CD4-positive, CD25-positive, alpha-beta regulatory T cell (primary cell): ENCODE measurements at regions not wholly inside any gene's neighbourhood (a gene's known extent, or its start where the extent isn't known, plus 50 kb on each side); places are given as distances from the start of the nearest gene placed in this dataset.

Experiments
- ATAC-seq, 2 donors: fragments of 150-1000 bp; cut with Tn5 transposase; one replicate each; pipeline ENCODE4 v1.10.0; 2021; ENCODE audit warnings: low read depth in 2 of 2, moderate number of reproducible peaks in 2 of 2, moderate library complexity in 1 of 2
- DNase-seq, 3 donors: peaks; one replicate each; pipeline versions ENCODE4 v3.0.0 to v3.0.0-alpha.2; 2012 to 2022; ENCODE audit warnings: mixed read lengths in 1 of 3
- H3K27ac ChIP-seq: one replicate; pipeline ENCODE4 v1.7.0; 2013; ENCODE audit warnings: mild to moderate bottlenecking, low read length; ENCODE audit not compliant: insufficient read depth, poor library complexity, severe bottlenecking
- H3K27me3 ChIP-seq: one replicate; pipeline ENCODE4 v1.7.0; 2013; ENCODE audit warnings: low read length; ENCODE audit not compliant: control insufficient read depth, insufficient read depth
- H3K36me3 ChIP-seq: one replicate; pipeline ENCODE4 v1.7.0; 2013; ENCODE audit warnings: mild to moderate bottlenecking, low read length, moderate library complexity; ENCODE audit not compliant: control insufficient read depth, insufficient read depth
- H3K4me1 ChIP-seq: 2 replicates; pipeline ENCODE4 v1.7.0; 2013; ENCODE audit warnings: mild to moderate bottlenecking, low read length; ENCODE audit not compliant: insufficient read depth, control insufficient read depth, poor library complexity, severe bottlenecking
- H3K4me3 ChIP-seq: one replicate; pipeline ENCODE4 v1.7.0; 2013; ENCODE audit warnings: low read depth, mild to moderate bottlenecking, low read length, moderate library complexity
- H3K9me3 ChIP-seq, 2 experiments: 1 replicate in 1 of 2; 2 replicates in 1 of 2; pipeline ENCODE4 v1.7.0; 2013; ENCODE audit warnings: low read length in 2 of 2, mild to moderate bottlenecking in 1 of 2, moderate library complexity in 1 of 2; ENCODE audit not compliant: control insufficient read depth in 2 of 2
- H3K27ac Mint-ChIP-seq, 3 donors: one replicate each; pipeline ENCODE4 v1.8.0; 2020 to 2022; ENCODE audit warnings: mild to moderate bottlenecking in 3 of 3, mixed read lengths in 3 of 3, moderate library complexity in 2 of 3
- H3K27me3 Mint-ChIP-seq: one replicate; pipeline ENCODE4 v1.8.0; 2022; ENCODE audit warnings: mild to moderate bottlenecking, mixed read lengths
- H3K36me3 Mint-ChIP-seq: one replicate; pipeline ENCODE4 v1.8.0; 2020; ENCODE audit warnings: mixed read lengths
- H3K4me1 Mint-ChIP-seq, 4 donors: one replicate each; pipeline ENCODE4 v1.8.0; 2020 to 2022; ENCODE audit warnings: mixed read lengths in 4 of 4, mild to moderate bottlenecking in 1 of 4
- H3K4me3 Mint-ChIP-seq, 4 donors: one replicate each; pipeline ENCODE4 v1.8.0; 2020 to 2022; ENCODE audit warnings: mild to moderate bottlenecking in 4 of 4, mixed read lengths in 4 of 4, moderate library complexity in 3 of 4
- H3K9me3 Mint-ChIP-seq, 7 donors: one replicate each; pipeline ENCODE4 v1.8.0; 2020 to 2022; ENCODE audit warnings: mixed read lengths in 7 of 7, mild to moderate bottlenecking in 3 of 7, moderate library complexity in 2 of 7

- H3K36me3 Mint-ChIP-seq = no peaks in the 10 kb centered on the region
- H3K4me1 Mint-ChIP-seq = no peaks in the 10 kb centered on the region
- H3K9me3 ChIP-seq = no peaks in the 10 kb centered on the region
- no peak overlapping the region for H3K27ac Mint-ChIP-seq
- no peaks in the 10 kb centered on the region for H3K27me3 Mint-ChIP-seq
- peaks cover 0 to 3% (median 0%) of the 10 kb centered on the region in 7 donors for H3K9me3 Mint-ChIP-seq
- no peak overlapping the region for H3K4me3 ChIP-seq
- no peak for DNase-seq
- H3K36me3 ChIP-seq = no peaks in the 10 kb centered on the region
- H3K27ac ChIP-seq = no peak overlapping the region
- ATAC-seq = no peak
- H3K4me1 ChIP-seq = no peaks in the 10 kb centered on the region
- H3K4me3 Mint-ChIP-seq = no peak overlapping the region
- peaks cover 2% of the 10 kb centered on the region for H3K27me3 ChIP-seq
Observed at GRCh38 chr2:180061546-180061945, 54.4 kb upstream of the CWC22 start.

- Histone ChIP-seq H3K9me3 (no peaks in the 10 kb centered on the region), H3K36me3 (no peaks in the 10 kb centered on the region), H3K4me3 (no peak overlapping the region), H3K4me1 (no peaks in the 10 kb centered on the region), H3K27me3 (peaks cover 2% of the 10 kb centered on the region), H3K27ac (no peak overlapping the region)
- H3K4me3 Mint-ChIP-seq = no peak overlapping the region
- H3K27ac Mint-ChIP-seq = no peak overlapping the region
- H3K36me3 Mint-ChIP-seq = no peaks in the 10 kb centered on the region
- H3K4me1 Mint-ChIP-seq = no peaks in the 10 kb centered on the region
- no peak for ATAC-seq
- H3K27me3 Mint-ChIP-seq = no peaks in the 10 kb centered on the region
- peaks cover 0 to 3% (median 0%) of the 10 kb centered on the region in 7 donors for H3K9me3 Mint-ChIP-seq
- no peak for DNase-seq
Observed at GRCh38 chr2:180061085-180061484, 54.0 kb upstream of the CWC22 start.

- no peaks in the 10 kb centered on the region for H3K9me3 ChIP-seq
- ATAC-seq = no peak
- H3K27me3 Mint-ChIP-seq = no peaks in the 10 kb centered on the region
- H3K4me1 Mint-ChIP-seq = no peaks in the 10 kb centered on the region
- H3K27ac ChIP-seq = no peak overlapping the region
- H3K9me3 Mint-ChIP-seq = peaks cover 0 to 3% (median 0%) of the 10 kb centered on the region in 7 donors
- no peaks in the 10 kb centered on the region for H3K4me1 ChIP-seq
- no peaks in the 10 kb centered on the region for H3K36me3 Mint-ChIP-seq
- H3K27ac Mint-ChIP-seq = no peak overlapping the region
- no peaks in the 10 kb centered on the region for H3K27me3 ChIP-seq
- H3K36me3 ChIP-seq = no peaks in the 10 kb centered on the region
- H3K4me3 ChIP-seq = no peak overlapping the region
- DNase-seq = no peak
- no peak overlapping the region for H3K4me3 Mint-ChIP-seq
Observed at GRCh38 chr2:180058993-180059392, 51.9 kb upstream of the CWC22 start.

GRCh38 chr2:180057706-180058412, 50.8 kb upstream of the CWC22 start:
- Histone ChIP-seq H3K27me3 (no peaks in the 10 kb centered on the region), H3K4me3 (no peak overlapping the region), H3K36me3 (no peaks in the 10 kb centered on the region), H3K27ac (no peak overlapping the region), H3K4me1 (no peaks in the 10 kb centered on the region), H3K9me3 (no peaks in the 10 kb centered on the region)
- Mint-ChIP-seq H3K4me3 (no peak overlapping the region), H3K27ac (no peak overlapping the region), H3K9me3 (peaks cover 0 to 5% (median 0%) of the 10 kb centered on the region in 7 donors), H3K27me3 (no peaks in the 10 kb centered on the region), H3K36me3 (no peaks in the 10 kb centered on the region), H3K4me1 (no peaks in the 10 kb centered on the region)
- no peak for ATAC-seq
- no peak for DNase-seq
